Glutamatergic neuron (in vitro differentiated cells): ENCODE measurements at regions not wholly inside any gene's neighbourhood (a gene's known extent, or its start where the extent isn't known, plus 50 kb on each side); places are given as distances from the start of the nearest gene placed in this dataset.

Source experiments
- DNase-seq: peaks from one replicate; pipeline ENCODE4 v3.0.0; 2022
- H3K27ac Mint-ChIP-seq: one replicate; pipeline ENCODE4 v1.8.0; 2020; ENCODE audit warnings: mild to moderate bottlenecking, mixed read lengths, inconsistent platforms; ENCODE audit not compliant: unreplicated experiment
- H3K27me3 Mint-ChIP-seq: one replicate; pipeline ENCODE4 v1.8.0; 2020; ENCODE audit warnings: mild to moderate bottlenecking, moderate library complexity, mixed read lengths, inconsistent platforms; ENCODE audit not compliant: unreplicated experiment
- H3K36me3 Mint-ChIP-seq: one replicate; pipeline ENCODE4 v1.8.0; 2020; ENCODE audit warnings: mild to moderate bottlenecking, mixed read lengths, inconsistent platforms; ENCODE audit not compliant: unreplicated experiment
- H3K4me1 Mint-ChIP-seq: one replicate; pipeline ENCODE4 v1.8.0; 2020; ENCODE audit warnings: mild to moderate bottlenecking, low read depth, mixed read lengths, inconsistent platforms; ENCODE audit not compliant: unreplicated experiment
- H3K4me3 Mint-ChIP-seq: one replicate; pipeline ENCODE4 v1.8.0; 2020; ENCODE audit warnings: mild to moderate bottlenecking, mixed read lengths, inconsistent platforms; ENCODE audit not compliant: unreplicated experiment
- H3K9me3 Mint-ChIP-seq: one replicate; pipeline ENCODE4 v1.8.0; 2020; ENCODE audit warnings: mild to moderate bottlenecking, moderate library complexity, mixed read lengths, inconsistent platforms; ENCODE audit not compliant: unreplicated experiment
- CTCF ChIP-seq: fragments of 200-600 bp; sonication (generic); IDR thresholded peaks from one replicate; pipeline ENCODE4 v1.5.0; 2021; ENCODE audit not compliant: partially characterized antibody, unreplicated experiment

- H3K27me3 Mint-ChIP-seq: peaks cover 3% of the 10 kb centered on the region
- TF ChIP-seq CTCF: no peak
- no peak for DNase-seq
- no peak overlapping the region for H3K27ac Mint-ChIP-seq
- H3K9me3 Mint-ChIP-seq: peaks cover 2% of the 10 kb centered on the region
- H3K4me1 Mint-ChIP-seq: peaks cover 23% of the 10 kb centered on the region
- H3K4me3 Mint-ChIP-seq: no peak overlapping the region
- no peaks in the 10 kb centered on the region for H3K36me3 Mint-ChIP-seq
Observed at GRCh38 chr1:38778051-38778450, 81.5 kb downstream of the RRAGC start.

- no peak for TF ChIP-seq CTCF
- Mint-ChIP-seq H3K27ac (no peak overlapping the region), H3K27me3 (peaks cover 3% of the 10 kb centered on the region), H3K4me3 (no peak overlapping the region), H3K4me1 (peaks cover 18% of the 10 kb centered on the region), H3K36me3 (no peaks in the 10 kb centered on the region), H3K9me3 (peaks cover 2% of the 10 kb centered on the region)
- DNase-seq: no peak
Observed at GRCh38 chr1:38777464-38777957, 82.1 kb downstream of the RRAGC start.

- Mint-ChIP-seq H3K27me3 (peaks cover 2% of the 10 kb centered on the region), H3K27ac (no peak overlapping the region), H3K4me1 (peaks cover 8% of the 10 kb centered on the region), H3K9me3 (peaks cover 2% of the 10 kb centered on the region), H3K4me3 (no peak overlapping the region), H3K36me3 (no peaks in the 10 kb centered on the region)
- TF ChIP-seq CTCF: no peak
- no peak for DNase-seq
Observed at GRCh38 chr1:38776466-38777065, 83.0 kb downstream of the RRAGC start.

GRCh38 chr1:38775175-38775845 lies 84.3 kb downstream of the RRAGC start:
- Mint-ChIP-seq H3K27me3 (peaks cover 5% of the 10 kb centered on the region), H3K27ac (no peak overlapping the region), H3K4me1 (peaks cover 3% of the 10 kb centered on the region), H3K36me3 (no peaks in the 10 kb centered on the region), H3K4me3 (no peak overlapping the region), H3K9me3 (peaks cover 2% of the 10 kb centered on the region)
- DNase-seq: no peak
- no peak for TF ChIP-seq CTCF

- H3K4me3 Mint-ChIP-seq: no peak overlapping the region
- peaks cover 2% of the 10 kb centered on the region for H3K9me3 Mint-ChIP-seq
- H3K27ac Mint-ChIP-seq: no peak overlapping the region
- H3K27me3 Mint-ChIP-seq: peaks cover 5% of the 10 kb centered on the region
- peaks cover 3% of the 10 kb centered on the region for H3K4me1 Mint-ChIP-seq
- no peak for DNase-seq
- no peaks in the 10 kb centered on the region for H3K36me3 Mint-ChIP-seq
- TF ChIP-seq CTCF: no peak
Observed at GRCh38 chr1:38773483-38773882, 86.1 kb downstream of the RRAGC start.
